ENCODE measurements at regions not wholly inside any gene's neighbourhood (a gene's known extent, or its start where the extent isn't known, plus 50 kb on each side); places are given as distances from the start of the nearest gene placed in this dataset.

DNA sequence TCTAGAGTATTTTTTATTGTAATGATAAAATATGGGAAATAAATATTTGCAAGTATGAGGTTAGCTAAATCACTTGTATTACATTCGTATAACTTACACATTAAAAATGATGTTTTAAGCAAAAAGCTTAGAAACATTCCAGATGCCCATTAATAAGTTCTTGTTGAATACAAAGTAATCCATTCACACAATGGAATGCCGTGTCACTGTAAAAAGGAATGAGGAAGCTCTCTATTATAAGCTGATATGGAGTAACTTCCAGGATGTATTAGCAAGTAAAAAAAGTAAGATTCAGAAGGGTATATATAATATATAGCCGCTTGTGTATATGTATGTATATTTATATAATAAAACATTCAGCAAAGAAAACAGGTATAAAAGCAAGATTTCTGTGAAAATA, 412.8 kb upstream of the MTPN start:
- Histone ChIP-seq H3K27ac (ENCODE audit: insufficient read depth, low read depth, low read length) (no peak overlapping the region), H4K20me1 (replicated peaks; ENCODE audit: control insufficient read depth, extremely low read depth, insufficient read depth, low read length) (no peaks in the 10 kb centered on the region), H3K9ac (replicated peaks; ENCODE audit: extremely low read depth, insufficient read depth, low read length) (no peak overlapping the region), H3K9me1 (replicated peaks; ENCODE audit: control insufficient read depth, extremely low read depth, insufficient read depth, low read length) (no peaks in the 10 kb centered on the region), H3K4me3 (replicated peaks in 1 of 3; ENCODE audit: insufficient read depth in 1 of 3, low read depth in 1 of 3, low read length in 3 of 3) (no peak overlapping the region), H3K36me3 (ENCODE audit: control insufficient read depth in 2 of 2, extremely low read depth in 1 of 2, insufficient read depth in 2 of 2, low read length in 2 of 2) (no peaks in the 10 kb centered on the region), H3K4me1 (ENCODE audit: control insufficient read depth, extremely low read depth, insufficient read depth, low read length) (no peaks in the 10 kb centered on the region), H2AFZ (ENCODE audit: low read depth, low read length) (no peak overlapping the region), H3K9me3 (replicated peaks; ENCODE audit: control insufficient read depth, insufficient read depth, low read length) (no peaks in the 10 kb centered on the region), H3K4me2 (ENCODE audit: insufficient read depth, low read length) (no peak overlapping the region), H3K27me3 (ENCODE audit: control insufficient read depth in 2 of 2, insufficient read depth in 2 of 2, low read length in 2 of 2) (no peaks in the 10 kb centered on the region), H3K79me2 (ENCODE audit: control insufficient read depth, insufficient read depth, low read length) (no peaks in the 10 kb centered on the region)
- DNase-seq (ENCODE audit: low read depth, low spot score) (no peak), FAIRE-seq (no peak)
- no TSS peak for BruUV-seq (replicated peaks)
- POLR2A ChIA-PET = no interaction called here
- intact Hi-C loops (cut with micrococcal nuclease) (no loop called here), dilution Hi-C loops (cut with MboI; ENCODE audit: extremely low pct_ligation_motif_present, low sequenced_read_pairs) (no loop called here)
- TF ChIP-seq FOS (IDR thresholded peaks at IDR 0.05; ENCODE audit: borderline replicate concordance, insufficient read depth, low read length) (no peak), MYC (IDR thresholded peaks at IDR 0.05; ENCODE audit: low read depth, low read length) (no peak), MAX (IDR thresholded peaks at IDR 0.05; ENCODE audit: insufficient read depth, insufficient read length) (no peak), EZH2 (IDR thresholded peaks at IDR 0.05; ENCODE audit: borderline replicate concordance, low read depth, low read length, severe bottlenecking) (no peak), GATA2 (IDR thresholded peaks at IDR 0.05; ENCODE audit: insufficient read depth, insufficient read length, low read depth, low read length) (no peak), POLR2A (IDR thresholded peaks at IDR 0.05; ENCODE audit: low read depth, low read length) (no peak), POLR2AphosphoS5 (IDR thresholded peaks at IDR 0.05; ENCODE audit: insufficient read depth, low read depth, low read length) (no peak), JUN (IDR thresholded peaks at IDR 0.05; ENCODE audit: borderline replicate concordance, insufficient read depth, insufficient read length, low read depth) (no peak)
- TF ChIP-seq, protein P1, sequence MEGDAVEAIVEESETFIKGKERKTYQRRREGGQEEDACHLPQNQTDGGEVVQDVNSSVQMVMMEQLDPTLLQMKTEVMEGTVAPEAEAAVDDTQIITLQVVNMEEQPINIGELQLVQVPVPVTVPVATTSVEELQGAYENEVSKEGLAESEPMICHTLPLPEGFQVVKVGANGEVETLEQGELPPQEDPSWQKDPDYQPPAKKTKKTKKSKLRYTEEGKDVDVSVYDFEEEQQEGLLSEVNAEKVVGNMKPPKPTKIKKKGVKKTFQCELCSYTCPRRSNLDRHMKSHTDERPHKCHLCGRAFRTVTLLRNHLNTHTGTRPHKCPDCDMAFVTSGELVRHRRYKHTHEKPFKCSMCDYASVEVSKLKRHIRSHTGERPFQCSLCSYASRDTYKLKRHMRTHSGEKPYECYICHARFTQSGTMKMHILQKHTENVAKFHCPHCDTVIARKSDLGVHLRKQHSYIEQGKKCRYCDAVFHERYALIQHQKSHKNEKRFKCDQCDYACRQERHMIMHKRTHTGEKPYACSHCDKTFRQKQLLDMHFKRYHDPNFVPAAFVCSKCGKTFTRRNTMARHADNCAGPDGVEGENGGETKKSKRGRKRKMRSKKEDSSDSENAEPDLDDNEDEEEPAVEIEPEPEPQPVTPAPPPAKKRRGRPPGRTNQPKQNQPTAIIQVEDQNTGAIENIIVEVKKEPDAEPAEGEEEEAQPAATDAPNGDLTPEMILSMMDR (IDR thresholded peaks at IDR 0.05; ENCODE audit: extremely low read depth in 1 of 2, insufficient read depth in 1 of 2, low read depth in 1 of 2, low read length in 2 of 2) = no peak
- CTCF ChIA-PET = no interaction called here

Data from endothelial cell of umbilical vein (primary cell).